ENCODE measurements at regions not wholly inside any gene's neighbourhood (a gene's known extent, or its start where the extent isn't known, plus 50 kb on each side); places are given as distances from the start of the nearest gene placed in this dataset.

GRCh38 chr5:128836571-128836970 lies 128.7 kb upstream of the SLC27A6 start:
- no peak overlapping the region for H3K4me3 ChIP-seq (ENCODE audit: low read depth, poor library complexity, severe bottlenecking)
- intact Hi-C loops (cut with DNase I; ENCODE audit: low total_unique reads), result no loop called here
- no peak for DNase-seq (ENCODE audit: low spot score in 2 of 2)
- 42 to 44% methylated on average over 5 of the region's 5 CpGs for WGBS, 2 donors
- TF ChIP-seq POLR2A (IDR thresholded peaks at IDR 0.05) (no peak), CTCF (IDR thresholded peaks at IDR 0.05) (no peak)

- TF ChIP-seq POLR2A (IDR thresholded peaks at IDR 0.05) (no peak), CTCF (IDR thresholded peaks at IDR 0.05) (no peak)
- DNase-seq (ENCODE audit: low spot score in 2 of 2), result no peak
- intact Hi-C loops (cut with DNase I; ENCODE audit: low total_unique reads), result no loop called here
- no peak overlapping the region for H3K4me3 ChIP-seq (ENCODE audit: low read depth, poor library complexity, severe bottlenecking)
These were observed 126.7 kb upstream of the SLC27A6 start for GRCh38 chr5:128838623-128839022.

GRCh38 chr5:128842241-128842640 lies 123.0 kb upstream of the SLC27A6 start:
- no peak overlapping the region for H3K4me3 ChIP-seq (ENCODE audit: low read depth, poor library complexity, severe bottlenecking)
- intact Hi-C loops (cut with DNase I; ENCODE audit: low total_unique reads), result no loop called here
- no peak for TF ChIP-seq CTCF (IDR thresholded peaks at IDR 0.05)
- no peak for TF ChIP-seq POLR2A (IDR thresholded peaks at IDR 0.05)
- no peak for DNase-seq (ENCODE audit: low spot score in 2 of 2)

GRCh38 chr5:128844354-128844923 lies 120.8 kb upstream of the SLC27A6 start:
- no peak for DNase-seq (ENCODE audit: low spot score in 2 of 2)
- intact Hi-C loops (cut with DNase I; ENCODE audit: low total_unique reads), result no loop called here

GRCh38 chr5:128850049-128850448 lies 115.2 kb upstream of the SLC27A6 start:
- intact Hi-C loops (cut with DNase I; ENCODE audit: low total_unique reads), result no loop called here
- TF ChIP-seq CTCF (IDR thresholded peaks at IDR 0.05), result no peak
- TF ChIP-seq POLR2A (IDR thresholded peaks at IDR 0.05), result no peak
- H3K4me3 ChIP-seq (ENCODE audit: low read depth, poor library complexity, severe bottlenecking), result no peak overlapping the region
- DNase-seq (ENCODE audit: low spot score in 2 of 2), result no peak

More at GRCh38 chr5:128844354-128844923, 120.8 kb upstream of the SLC27A6 start:
- TF ChIP-seq CTCF (IDR thresholded peaks at IDR 0.05), result no peak
- TF ChIP-seq POLR2A (IDR thresholded peaks at IDR 0.05), result no peak
- 25 to 36% methylated on average over 2 of the region's 2 CpGs for WGBS, 2 donors
- no peak overlapping the region for H3K4me3 ChIP-seq (ENCODE audit: low read depth, poor library complexity, severe bottlenecking)

- intact Hi-C loops (cut with DNase I; ENCODE audit: low total_unique reads), result no loop called here
- TF ChIP-seq POLR2A (IDR thresholded peaks at IDR 0.05), result no peak
- TF ChIP-seq CTCF (IDR thresholded peaks at IDR 0.05), result no peak
- DNase-seq (ENCODE audit: low spot score in 2 of 2), result no peak
- WGBS, 2 donors, result 93 to 96% methylated on average over 1 of the region's 1 CpG
- H3K4me3 ChIP-seq (ENCODE audit: low read depth, poor library complexity, severe bottlenecking), result no peak overlapping the region
These were observed 110.4 kb upstream of the SLC27A6 start for GRCh38 chr5:128854931-128855330.
